Fibroblast of pulmonary artery (primary cell): ENCODE measurements at regions not wholly inside any gene's neighbourhood (a gene's known extent, or its start where the extent isn't known, plus 50 kb on each side); places are given as distances from the start of the nearest gene placed in this dataset.

Source experiments
- DNase-seq: peaks from one replicate; pipeline ENCODE4 v3.0.0-alpha.2; 2010; ENCODE audit warnings: low read depth
- H3K4me3 ChIP-seq: replicated peaks from 2 replicates; pipeline ENCODE4 v1.5.1; 2011; ENCODE audit warnings: low read depth, mild to moderate bottlenecking, control low read depth, low read length, moderate library complexity
- CTCF ChIP-seq: IDR thresholded peaks from 2 replicates; pipeline ENCODE4 v1.5.1; 2011; ENCODE audit warnings: mild to moderate bottlenecking, control low read depth, low read length, inconsistent platforms; ENCODE audit errors: missing control alignments

- no peak for TF ChIP-seq CTCF
- no peak overlapping the region for H3K4me3 ChIP-seq
- DNase-seq = no peak
Measured at GRCh38 chr7:156169474-156170370, 357.5 kb upstream of the SHH start.

GRCh38 chr7:156168434-156168833 is 356.2 kb upstream of the SHH start:
- H3K4me3 ChIP-seq = no peak overlapping the region
- no peak for DNase-seq
- TF ChIP-seq CTCF = no peak

DNA sequence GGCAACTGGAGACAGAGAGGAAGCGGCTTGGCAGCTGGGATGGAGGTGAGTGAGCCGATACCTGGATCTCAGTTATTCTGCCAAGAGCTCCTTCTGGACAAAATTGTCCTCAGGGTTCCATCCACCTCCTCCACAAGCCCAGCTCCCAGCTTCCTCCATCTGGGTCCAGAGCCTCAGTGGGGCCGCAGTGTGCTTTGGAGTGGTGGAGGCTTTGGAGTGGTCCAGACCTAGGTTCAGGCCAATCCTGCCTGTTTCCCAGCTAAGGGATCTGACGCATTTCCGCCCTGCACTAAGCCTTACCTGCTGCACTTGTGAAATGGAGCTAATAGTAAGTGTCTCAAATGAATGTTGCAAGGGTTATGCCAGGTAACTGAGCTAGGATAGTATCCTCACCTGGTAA is 355.7 kb upstream of the SHH start:
- no peak for TF ChIP-seq CTCF
- DNase-seq = no peak
- H3K4me3 ChIP-seq = no peak overlapping the region

DNA sequence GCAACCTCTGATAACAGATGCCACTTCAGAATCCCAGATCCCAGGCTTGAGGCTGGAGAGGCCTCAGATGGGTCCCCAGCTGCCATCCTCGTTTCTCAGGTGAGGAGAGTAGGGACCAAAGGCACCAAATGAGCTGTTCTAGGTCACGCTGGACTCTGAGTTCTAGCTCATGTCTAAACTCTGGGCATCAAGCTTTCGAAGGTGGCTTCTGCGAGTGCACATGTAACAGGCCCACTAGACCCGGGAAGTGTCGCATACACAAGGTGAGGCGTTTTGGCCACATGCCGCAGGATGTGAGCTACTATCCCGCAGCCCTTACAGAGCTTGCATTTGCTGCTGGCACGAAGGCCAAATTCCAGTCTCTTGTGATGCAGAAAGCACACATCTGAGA is 355.1 kb upstream of the SHH start:
- no peak for DNase-seq
- TF ChIP-seq CTCF = no peak
- no peak overlapping the region for H3K4me3 ChIP-seq

DNA sequence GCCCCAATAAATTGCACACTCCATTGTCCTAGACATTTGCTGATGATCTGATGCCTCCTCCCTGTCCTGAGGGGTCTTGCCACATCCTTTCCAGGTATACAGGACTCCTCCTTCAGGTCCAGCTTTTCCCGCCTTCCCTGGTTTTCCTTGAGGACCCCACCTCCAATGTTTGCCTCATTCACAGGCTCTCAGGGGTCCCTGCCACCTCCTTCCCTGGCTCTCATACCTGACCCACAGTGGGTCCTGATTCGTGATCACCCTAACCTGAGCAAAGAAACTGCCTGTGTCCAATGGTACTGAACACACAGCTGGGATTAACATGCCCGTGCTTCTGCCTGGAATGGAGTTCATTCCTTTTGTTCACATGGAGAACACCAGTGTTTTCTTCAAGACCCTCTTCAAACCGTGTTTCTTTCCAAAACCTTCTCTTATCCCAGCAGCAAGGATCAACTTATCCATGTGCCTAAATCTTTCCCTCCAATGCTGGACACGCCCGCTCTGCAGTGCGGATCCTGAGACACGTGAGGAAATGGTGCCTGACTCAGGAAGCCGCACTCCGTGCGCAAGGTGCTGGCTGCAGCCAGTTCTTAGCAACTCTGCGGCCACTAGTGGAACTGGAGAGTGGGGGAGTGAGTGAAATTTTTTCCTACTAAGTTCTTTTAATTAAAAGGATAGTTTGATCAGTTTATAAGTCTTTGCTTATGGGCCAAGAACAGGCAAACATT is 354.6 kb upstream of the SHH start:
- H3K4me3 ChIP-seq = no peak overlapping the region
- TF ChIP-seq CTCF = no peak
- DNase-seq = no peak

- DNase-seq = no peak
- no peak for TF ChIP-seq CTCF
- no peak overlapping the region for H3K4me3 ChIP-seq
Measured at GRCh38 chr7:156163747-156164146, 351.5 kb upstream of the SHH start.
